ENCODE measurements at regions not wholly inside any gene's neighbourhood (a gene's known extent, or its start where the extent isn't known, plus 50 kb on each side); places are given as distances from the start of the nearest gene placed in this dataset.

DNA sequence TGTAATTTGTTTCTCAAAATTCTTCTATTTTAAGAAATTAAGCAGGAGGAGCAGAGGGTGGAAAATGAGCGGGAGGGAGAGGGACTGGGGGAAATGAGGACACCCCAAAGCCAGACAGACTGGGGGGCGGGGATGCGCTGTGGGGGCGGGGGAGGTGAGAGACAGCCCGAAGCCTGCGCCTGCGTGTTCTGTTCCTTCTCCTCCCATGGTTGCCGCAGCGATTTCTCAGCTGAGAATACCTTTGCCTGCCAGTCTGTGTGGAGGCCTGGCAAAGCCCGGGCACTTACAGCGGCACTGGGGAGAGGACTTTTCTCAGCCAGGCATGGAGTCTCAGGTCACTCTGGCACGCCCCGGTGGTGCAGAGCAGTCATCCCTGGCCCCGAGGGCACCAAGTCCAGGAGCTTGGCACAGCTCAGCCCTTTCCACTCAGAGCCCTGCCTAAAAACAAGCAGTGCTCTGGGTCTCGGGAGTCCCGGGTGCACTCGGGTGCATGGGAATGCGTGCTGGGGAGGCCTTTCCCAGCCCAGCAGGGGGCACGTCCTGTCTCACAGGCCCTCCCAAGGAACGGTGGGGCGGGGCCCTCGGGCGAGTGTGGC is 289.3 kb upstream of the HS6ST1 start:
- Histone ChIP-seq H3K4me2 (ENCODE audit: low read length) (no peak overlapping the region), H3K27me3 (ENCODE audit: control insufficient read depth, low read length) (no peaks in the 10 kb centered on the region), H4K20me1 (ENCODE audit: control insufficient read depth, insufficient read depth, low read depth, low read length) (no peaks in the 10 kb centered on the region), H3K27ac (ENCODE audit: low read depth, low read length) (no peak overlapping the region), H3F3A (ENCODE audit: control insufficient read depth, insufficient read depth) (no peaks in the 10 kb centered on the region), H3K79me2 (ENCODE audit: control insufficient read depth, low read length) (no peaks in the 10 kb centered on the region), H3K9me3 (ENCODE audit: control insufficient read depth, insufficient read depth, low read length) (no peaks in the 10 kb centered on the region), H3K9me2 (replicated peaks; ENCODE audit: control insufficient read depth, low read length) (no peaks in the 10 kb centered on the region), H3K4me1 (ENCODE audit: control insufficient read depth, low read length) (peaks cover 5% of the 10 kb centered on the region), H3K36me3 (ENCODE audit: control insufficient read depth, low read length) (no peaks in the 10 kb centered on the region), H3K4me3 (ENCODE audit: low read length) (no peak overlapping the region)
- no peak for TF ChIP-seq EZH2phosphoT487 (IDR thresholded peaks at IDR 0.05; ENCODE audit: borderline replicate concordance, low read length)
- TF ChIP-seq, protein P1, sequence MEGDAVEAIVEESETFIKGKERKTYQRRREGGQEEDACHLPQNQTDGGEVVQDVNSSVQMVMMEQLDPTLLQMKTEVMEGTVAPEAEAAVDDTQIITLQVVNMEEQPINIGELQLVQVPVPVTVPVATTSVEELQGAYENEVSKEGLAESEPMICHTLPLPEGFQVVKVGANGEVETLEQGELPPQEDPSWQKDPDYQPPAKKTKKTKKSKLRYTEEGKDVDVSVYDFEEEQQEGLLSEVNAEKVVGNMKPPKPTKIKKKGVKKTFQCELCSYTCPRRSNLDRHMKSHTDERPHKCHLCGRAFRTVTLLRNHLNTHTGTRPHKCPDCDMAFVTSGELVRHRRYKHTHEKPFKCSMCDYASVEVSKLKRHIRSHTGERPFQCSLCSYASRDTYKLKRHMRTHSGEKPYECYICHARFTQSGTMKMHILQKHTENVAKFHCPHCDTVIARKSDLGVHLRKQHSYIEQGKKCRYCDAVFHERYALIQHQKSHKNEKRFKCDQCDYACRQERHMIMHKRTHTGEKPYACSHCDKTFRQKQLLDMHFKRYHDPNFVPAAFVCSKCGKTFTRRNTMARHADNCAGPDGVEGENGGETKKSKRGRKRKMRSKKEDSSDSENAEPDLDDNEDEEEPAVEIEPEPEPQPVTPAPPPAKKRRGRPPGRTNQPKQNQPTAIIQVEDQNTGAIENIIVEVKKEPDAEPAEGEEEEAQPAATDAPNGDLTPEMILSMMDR (IDR thresholded peaks at IDR 0.05; ENCODE audit: low read depth, low read length, poor library complexity, severe bottlenecking) = no peak

GRCh38 chr2:128608921-128609880 is 290.5 kb upstream of the HS6ST1 start:
- no peaks in the 10 kb centered on the region for H3K79me2 ChIP-seq (ENCODE audit: control insufficient read depth, low read length)
- no peaks in the 10 kb centered on the region for H3K36me3 ChIP-seq (ENCODE audit: control insufficient read depth, low read length)
- H3K27me3 ChIP-seq (ENCODE audit: control insufficient read depth, low read length) = no peaks in the 10 kb centered on the region
- H3F3A ChIP-seq (ENCODE audit: control insufficient read depth, insufficient read depth) = no peaks in the 10 kb centered on the region
- H4K20me1 ChIP-seq (ENCODE audit: control insufficient read depth, insufficient read depth, low read depth, low read length) = no peaks in the 10 kb centered on the region
- H3K4me1 ChIP-seq (ENCODE audit: control insufficient read depth, low read length) = no peaks in the 10 kb centered on the region
- H3K4me2 ChIP-seq (ENCODE audit: low read length) = no peak overlapping the region
- H3K9me2 ChIP-seq (replicated peaks; ENCODE audit: control insufficient read depth, low read length) = no peaks in the 10 kb centered on the region
- H3K9me3 ChIP-seq (ENCODE audit: control insufficient read depth, insufficient read depth, low read length) = no peaks in the 10 kb centered on the region
- no peak overlapping the region for H3K27ac ChIP-seq (ENCODE audit: low read depth, low read length)
- TF ChIP-seq EZH2phosphoT487 (IDR thresholded peaks at IDR 0.05; ENCODE audit: borderline replicate concordance, low read length) = no peak
- TF ChIP-seq, protein P1 (IDR thresholded peaks at IDR 0.05; ENCODE audit: low read depth, low read length, poor library complexity, severe bottlenecking) = no peak
- no peak overlapping the region for H3K4me3 ChIP-seq (ENCODE audit: low read length)

GRCh38 chr2:128610496-128610895 is 291.8 kb upstream of the HS6ST1 start:
- Histone ChIP-seq H3K4me2 (ENCODE audit: low read length) (no peak overlapping the region), H3F3A (ENCODE audit: control insufficient read depth, insufficient read depth) (no peaks in the 10 kb centered on the region), H3K27me3 (ENCODE audit: control insufficient read depth, low read length) (no peaks in the 10 kb centered on the region), H3K36me3 (ENCODE audit: control insufficient read depth, low read length) (no peaks in the 10 kb centered on the region), H3K4me1 (ENCODE audit: control insufficient read depth, low read length) (no peaks in the 10 kb centered on the region), H3K27ac (ENCODE audit: low read depth, low read length) (no peak overlapping the region), H3K9me3 (ENCODE audit: control insufficient read depth, insufficient read depth, low read length) (no peaks in the 10 kb centered on the region), H3K9me2 (replicated peaks; ENCODE audit: control insufficient read depth, low read length) (no peaks in the 10 kb centered on the region), H4K20me1 (ENCODE audit: control insufficient read depth, insufficient read depth, low read depth, low read length) (no peaks in the 10 kb centered on the region), H3K4me3 (ENCODE audit: low read length) (no peak overlapping the region), H3K79me2 (ENCODE audit: control insufficient read depth, low read length) (no peaks in the 10 kb centered on the region)
- no peak for TF ChIP-seq EZH2phosphoT487 (IDR thresholded peaks at IDR 0.05; ENCODE audit: borderline replicate concordance, low read length)
- TF ChIP-seq, protein P1 (IDR thresholded peaks at IDR 0.05; ENCODE audit: low read depth, low read length, poor library complexity, severe bottlenecking) = no peak

Measured in DOHH2 (cell line).